ENCODE measurements at regions not wholly inside any gene's neighbourhood (a gene's known extent, or its start where the extent isn't known, plus 50 kb on each side); places are given as distances from the start of the nearest gene placed in this dataset.
"Not testable (repeated sequence)": the region's sequence is repeated elsewhere in the genome, so short reads cannot be mapped to it uniquely, and the experiment has no call there.

GRCh38 chr1:208475449-208475848 is 231.3 kb upstream of the PLXNA2 start:
- no peak for DNase-seq

DNA sequence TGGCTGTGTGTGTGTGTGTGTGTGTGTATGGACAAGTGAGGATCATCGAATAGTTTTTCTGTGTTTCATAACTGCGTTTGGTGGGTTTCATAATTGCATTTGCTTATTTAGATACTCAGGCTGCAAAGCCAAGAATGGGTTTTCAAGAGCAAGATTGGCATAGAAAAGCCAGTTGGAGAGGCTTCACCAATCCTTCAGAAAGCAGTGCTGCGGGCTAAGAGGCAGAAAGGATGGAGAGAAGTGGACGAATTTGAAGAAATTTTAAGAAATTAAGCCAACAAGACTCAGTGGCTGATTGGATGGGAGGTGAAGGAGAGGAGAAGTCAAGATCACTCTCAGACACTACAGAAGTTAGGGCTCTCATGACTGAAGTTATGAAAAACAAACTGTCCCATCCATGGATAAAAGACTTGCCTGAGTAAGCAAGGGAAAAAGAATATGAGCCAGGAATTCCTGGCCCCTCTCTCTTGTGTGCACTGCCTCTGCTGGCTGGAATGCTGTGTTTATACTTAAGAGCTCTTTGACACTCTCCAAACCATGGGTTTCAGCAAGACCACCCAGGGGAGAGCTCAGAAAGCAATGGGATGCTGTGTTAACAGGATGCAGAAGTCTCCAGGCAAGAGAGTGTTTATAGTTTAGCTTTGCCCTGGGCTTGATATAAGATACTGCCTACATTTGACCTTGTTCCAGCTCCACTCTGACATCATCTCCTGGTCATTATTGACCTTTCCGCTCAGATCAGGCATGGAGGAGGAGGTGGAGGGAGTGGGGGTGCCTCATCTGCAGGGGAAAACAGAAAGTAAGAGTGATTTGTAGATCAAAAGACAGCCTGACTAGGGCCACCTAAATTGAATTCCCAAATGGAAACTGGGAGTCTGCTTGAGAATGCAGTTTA is 232.0 kb upstream of the PLXNA2 start:
- no peak for DNase-seq

GRCh38 chr1:208476846-208477170 is 232.6 kb upstream of the PLXNA2 start:
- DNase-seq, result no peak

DNA sequence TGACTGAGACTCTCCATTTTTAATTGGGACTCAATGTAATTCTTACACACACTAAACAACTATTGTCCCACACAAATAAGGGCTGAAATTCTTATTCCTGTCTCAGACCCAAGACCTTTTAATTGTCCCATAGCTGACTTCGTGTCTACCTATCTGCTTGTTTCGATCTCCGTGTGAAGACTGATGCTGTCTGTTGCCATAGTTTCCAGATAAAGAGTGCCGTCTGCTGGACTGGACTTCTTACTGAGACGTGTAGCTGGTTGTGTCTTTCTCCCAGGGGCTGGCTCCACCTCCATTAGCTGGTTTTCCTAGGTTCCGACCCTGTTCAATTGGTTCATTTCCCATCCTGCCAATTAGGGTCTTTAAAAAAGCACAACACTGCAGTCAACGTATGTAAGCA is 235.3 kb upstream of the PLXNA2 start:
- DNase-seq, result no peak

DNA sequence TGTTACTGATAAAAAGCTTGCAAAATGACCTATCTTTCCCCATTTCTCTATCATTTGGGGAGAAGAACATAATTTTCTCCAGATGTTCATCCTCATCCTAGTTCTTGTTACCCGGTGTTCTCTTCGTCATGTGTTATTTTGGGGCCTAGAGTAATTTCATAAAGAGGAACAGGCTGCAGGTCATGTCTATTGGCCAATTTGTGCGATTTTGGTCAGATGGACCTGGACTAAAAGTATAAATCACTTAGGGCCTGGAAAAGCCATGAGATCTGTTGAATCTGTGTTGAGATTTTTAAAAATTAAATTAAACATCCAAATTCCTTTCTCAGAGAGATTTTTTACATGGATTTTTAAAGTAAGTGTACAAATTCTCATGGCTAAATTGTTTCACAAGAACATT is 241.3 kb upstream of the PLXNA2 start:
- no peak for DNase-seq

GRCh38 chr1:208486677-208487076 is 242.5 kb upstream of the PLXNA2 start:
- DNase-seq, result no peak

DNA sequence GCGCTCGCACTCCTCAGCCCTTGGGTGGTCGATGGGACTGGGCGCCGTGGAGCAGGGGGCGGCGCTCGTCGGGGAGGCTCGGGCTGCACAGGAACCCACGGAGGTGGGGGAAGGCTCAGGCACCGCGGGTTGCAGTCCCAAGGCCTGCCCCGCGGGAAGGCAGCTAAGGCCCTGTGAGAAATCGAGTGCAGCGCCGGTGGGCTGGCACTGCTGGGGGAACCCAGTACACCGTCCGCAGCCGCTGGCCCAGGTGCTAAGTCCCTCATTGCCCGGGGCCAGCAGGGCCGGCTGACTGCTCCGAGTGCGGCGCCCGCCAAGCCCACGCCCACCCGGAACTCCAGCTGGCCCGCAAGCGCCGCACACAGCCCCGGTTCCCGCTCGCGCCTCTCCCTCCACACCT is 244.2 kb upstream of the PLXNA2 start:
- DNase-seq, result not testable (repeated sequence)

DNA sequence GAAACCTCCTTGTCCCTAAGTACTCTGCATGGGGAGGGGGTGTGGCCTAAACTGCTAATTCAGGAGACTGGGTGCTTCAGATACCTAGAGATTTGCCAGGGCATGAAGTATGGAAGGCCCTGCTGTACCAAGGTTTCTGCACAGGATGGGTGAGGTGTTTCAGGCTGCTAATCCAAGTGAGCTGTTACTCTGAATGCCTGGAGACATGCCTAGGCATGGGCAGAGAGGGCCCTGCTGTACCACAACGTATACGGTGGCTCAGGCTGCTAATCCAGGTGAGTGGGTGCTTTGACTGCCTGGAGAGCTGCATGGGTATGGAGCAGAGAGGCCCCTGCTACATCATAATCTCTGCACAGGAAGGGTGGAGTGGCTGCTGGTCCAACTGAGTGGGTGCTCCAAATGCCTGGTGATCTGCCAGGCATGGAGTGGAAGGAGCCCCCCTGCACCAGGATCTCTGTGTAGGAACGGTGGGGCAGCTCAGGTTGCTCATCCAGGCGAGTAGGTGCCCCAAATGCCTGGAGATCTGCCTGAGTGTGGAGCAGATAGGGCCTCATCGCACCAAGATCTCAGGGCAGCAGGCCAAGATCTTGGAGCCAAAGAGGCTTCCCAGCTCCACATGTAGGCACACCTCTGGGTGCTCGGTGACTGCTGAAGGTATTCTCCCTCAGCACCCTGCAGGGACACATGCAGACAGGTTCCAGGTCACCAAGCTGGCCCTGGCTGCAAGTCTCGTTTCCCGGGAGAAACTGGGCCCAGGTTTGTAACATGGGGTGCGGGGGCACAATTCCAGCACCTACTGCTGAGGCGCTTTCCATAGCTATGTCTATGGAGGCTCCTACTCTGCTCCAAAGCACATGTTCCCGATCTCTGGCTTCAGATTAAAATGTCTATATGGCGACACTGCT is 252.5 kb upstream of the PLXNA2 start:
- no peak for DNase-seq

- DNase-seq, result no peak
Observed at GRCh38 chr1:208497866-208498541, 253.8 kb upstream of the PLXNA2 start.

DNA sequence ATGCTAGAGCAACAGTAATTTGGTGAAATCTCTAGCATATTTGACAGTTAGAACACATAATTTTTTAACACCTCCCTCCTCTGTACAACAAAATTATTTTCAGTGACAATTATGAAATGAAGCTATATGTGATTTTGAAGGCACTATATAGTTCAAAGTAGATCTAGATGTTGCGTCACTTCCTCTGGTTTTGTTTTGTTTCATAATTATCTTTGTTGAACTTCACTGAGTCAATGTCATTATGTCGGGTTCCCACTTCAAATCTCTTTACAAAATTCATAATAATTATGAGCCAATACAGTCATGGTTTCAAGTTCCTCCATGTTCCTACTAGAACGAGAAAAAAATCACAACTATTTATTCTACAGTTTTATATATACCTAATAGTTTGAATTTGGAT is 254.8 kb upstream of the PLXNA2 start:
- DNase-seq, result no peak

GRCh38 chr1:208499601-208500000 is 255.4 kb upstream of the PLXNA2 start:
- DNase-seq, result no peak

DNA sequence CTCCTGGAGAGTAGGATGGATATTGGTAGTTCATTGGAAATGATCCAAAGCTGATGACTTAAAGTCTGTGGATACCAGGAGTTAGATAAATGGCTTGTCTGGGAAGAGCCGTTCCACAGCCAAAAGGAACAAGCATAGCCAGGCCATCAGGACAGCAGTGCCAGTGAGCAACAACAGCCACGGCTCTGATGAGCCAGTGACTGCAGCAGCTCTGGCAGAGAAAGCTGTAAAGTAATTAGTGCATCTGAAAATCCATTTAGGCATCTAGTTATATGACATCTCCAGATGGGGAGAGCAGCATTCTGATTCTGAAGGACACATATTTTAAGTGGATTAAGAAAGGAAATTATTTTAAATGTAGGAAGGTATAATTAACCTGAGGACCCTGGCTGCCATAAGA is 256.2 kb upstream of the PLXNA2 start:
- no peak for DNase-seq

DNA sequence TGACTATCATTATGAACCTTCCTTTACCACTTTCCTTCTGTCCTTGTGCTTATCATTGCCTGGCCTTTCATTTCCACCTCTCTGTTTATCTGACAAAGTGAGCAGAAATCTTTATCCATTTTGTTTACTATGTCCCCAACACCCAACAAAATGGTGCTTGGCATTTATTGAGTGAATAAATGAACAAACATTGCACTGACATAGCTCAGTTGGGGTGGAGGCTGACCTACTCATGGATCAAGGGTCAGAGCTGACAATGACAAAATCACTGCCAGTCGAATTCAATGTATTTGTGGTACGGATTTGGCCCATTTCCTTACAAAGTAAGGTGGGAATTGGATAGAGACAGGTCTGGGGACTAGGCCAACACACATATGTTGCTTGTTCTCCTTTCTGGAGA is 257.4 kb upstream of the PLXNA2 start:
- DNase-seq, result no peak

DNA sequence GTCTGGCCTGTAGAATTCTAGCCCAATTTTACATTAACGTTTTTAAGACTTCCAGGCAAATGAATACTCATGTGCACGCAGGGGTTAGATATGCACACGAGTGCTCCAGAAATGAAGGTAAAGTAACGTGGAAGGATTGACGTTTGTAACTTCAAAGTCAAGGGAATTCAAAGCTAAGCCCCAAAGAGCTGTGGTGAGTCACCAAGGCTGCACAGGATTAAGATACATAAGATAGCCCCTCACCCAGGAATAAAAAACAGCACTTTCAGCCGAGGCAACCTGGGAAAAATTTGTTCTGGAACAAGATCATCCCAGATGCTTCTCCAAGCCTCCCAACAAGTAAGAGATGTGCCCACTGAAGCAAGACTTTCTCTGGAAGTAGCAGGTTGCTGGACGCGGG is 259.6 kb upstream of the PLXNA2 start:
- no peak for DNase-seq

DNA sequence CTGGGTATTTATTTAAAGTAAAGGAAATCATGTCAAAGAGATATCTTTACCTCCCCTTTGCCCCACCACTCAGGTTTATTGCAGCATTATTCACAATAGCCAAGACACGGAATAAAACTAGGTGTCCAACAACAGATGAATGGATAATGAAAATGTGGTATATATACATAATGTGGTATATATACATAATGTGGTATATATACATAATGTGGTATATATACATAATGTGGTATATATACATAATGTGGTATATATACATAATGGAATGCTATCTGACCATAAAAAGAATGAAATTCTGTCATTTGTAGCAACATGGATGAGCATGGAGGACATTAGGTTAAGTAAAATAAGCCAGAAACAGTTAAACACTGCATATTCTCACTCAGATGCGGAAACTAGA is 262.6 kb upstream of the PLXNA2 start:
- DNase-seq, result no peak

DNA sequence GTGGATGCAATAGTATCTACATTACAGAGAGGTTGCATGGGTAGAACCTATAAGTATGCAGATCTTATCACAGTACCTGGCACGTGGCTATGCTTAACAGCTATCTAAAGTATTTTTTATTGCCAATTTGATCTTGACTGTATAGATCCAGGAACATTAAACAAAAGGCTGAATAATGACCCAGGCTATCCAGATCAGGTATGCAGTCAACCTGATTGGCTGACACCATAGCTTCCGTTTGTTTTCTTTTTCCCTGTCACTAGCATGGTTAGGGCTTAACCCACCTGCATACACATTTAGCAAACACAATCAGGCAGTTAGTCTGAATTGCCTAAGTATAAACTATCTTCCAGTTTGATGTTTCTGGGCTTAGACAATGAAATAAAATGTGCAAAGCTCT is 264.9 kb upstream of the PLXNA2 start:
- no peak for DNase-seq

- DNase-seq, result no peak
Observed at GRCh38 chr1:208510192-208510952, 266.2 kb upstream of the PLXNA2 start.

- no peak for DNase-seq
Observed at GRCh38 chr1:208511242-208511860, 267.2 kb upstream of the PLXNA2 start.

GRCh38 chr1:208513799-208514198 is 269.6 kb upstream of the PLXNA2 start:
- DNase-seq, result no peak

DNA sequence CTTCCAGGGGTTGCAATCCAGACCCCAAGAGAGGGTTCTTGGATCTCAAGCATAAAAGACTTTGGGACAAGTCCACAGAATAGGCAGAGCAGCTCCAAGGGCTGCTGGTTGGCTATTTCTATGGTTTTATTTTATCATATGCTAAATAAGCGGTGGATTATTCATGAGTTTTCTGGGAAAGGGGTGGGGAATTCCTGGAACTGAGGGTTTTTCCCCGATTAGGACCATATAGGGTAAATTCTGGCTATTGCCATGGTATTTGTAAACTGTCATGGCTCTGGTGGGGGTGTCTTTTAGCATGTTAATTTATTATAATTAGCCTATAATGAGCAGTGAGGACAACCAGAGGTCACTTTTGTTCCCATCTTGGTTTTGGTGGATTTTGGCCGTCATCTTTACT is 270.9 kb upstream of the PLXNA2 start:
- DNase-seq, result no peak

GRCh38 chr1:208516780-208517179 is 272.6 kb upstream of the PLXNA2 start:
- DNase-seq, result no peak

GRCh38 chr1:208520438-208521099 is 276.4 kb upstream of the PLXNA2 start:
- DNase-seq, result no peak

All from CD4-positive, alpha-beta T cell treated with Interleukin-4 for 1 hour (primary cell).